ENCODE measurements at regions not wholly inside any gene's neighbourhood (a gene's known extent, or its start where the extent isn't known, plus 50 kb on each side); places are given as distances from the start of the nearest gene placed in this dataset.

GRCh38 chr15:93474728-93475127, 385.7 kb upstream of the RGMA start:
- TF ChIP-seq GABPA (IDR thresholded peaks at IDR 0.05; ENCODE audit: low read depth) (no peak), TEAD4 (IDR thresholded peaks at IDR 0.05; ENCODE audit: borderline replicate concordance, insufficient read depth) (no peak), TCF12 (IDR thresholded peaks at IDR 0.05) (no peak), RFX5 (IDR thresholded peaks at IDR 0.05; ENCODE audit: low read length) (no peak), SIN3A (IDR thresholded peaks at IDR 0.05; ENCODE audit: borderline replicate concordance, low read depth, low read length) (no peak), JUND (IDR thresholded peaks at IDR 0.05) (no peak), YY1 (IDR thresholded peaks at IDR 0.05; ENCODE audit: low read depth) (no peak), SMC3 (IDR thresholded peaks at IDR 0.05; ENCODE audit: low read depth, low read length) (no peak), NFIC (IDR thresholded peaks at IDR 0.05; ENCODE audit: borderline replicate concordance) (no peak), FOXJ3 (CRISPR knock-in tag; IDR thresholded peaks at IDR 0.05) (no peak), POLR2AphosphoS5 (IDR thresholded peaks at IDR 0.05; ENCODE audit: low read depth, low read length) (no peak), GATA2 (CRISPR knock-in tag; IDR thresholded peaks at IDR 0.05) (no peak)
- TF ChIP-seq, protein P1, sequence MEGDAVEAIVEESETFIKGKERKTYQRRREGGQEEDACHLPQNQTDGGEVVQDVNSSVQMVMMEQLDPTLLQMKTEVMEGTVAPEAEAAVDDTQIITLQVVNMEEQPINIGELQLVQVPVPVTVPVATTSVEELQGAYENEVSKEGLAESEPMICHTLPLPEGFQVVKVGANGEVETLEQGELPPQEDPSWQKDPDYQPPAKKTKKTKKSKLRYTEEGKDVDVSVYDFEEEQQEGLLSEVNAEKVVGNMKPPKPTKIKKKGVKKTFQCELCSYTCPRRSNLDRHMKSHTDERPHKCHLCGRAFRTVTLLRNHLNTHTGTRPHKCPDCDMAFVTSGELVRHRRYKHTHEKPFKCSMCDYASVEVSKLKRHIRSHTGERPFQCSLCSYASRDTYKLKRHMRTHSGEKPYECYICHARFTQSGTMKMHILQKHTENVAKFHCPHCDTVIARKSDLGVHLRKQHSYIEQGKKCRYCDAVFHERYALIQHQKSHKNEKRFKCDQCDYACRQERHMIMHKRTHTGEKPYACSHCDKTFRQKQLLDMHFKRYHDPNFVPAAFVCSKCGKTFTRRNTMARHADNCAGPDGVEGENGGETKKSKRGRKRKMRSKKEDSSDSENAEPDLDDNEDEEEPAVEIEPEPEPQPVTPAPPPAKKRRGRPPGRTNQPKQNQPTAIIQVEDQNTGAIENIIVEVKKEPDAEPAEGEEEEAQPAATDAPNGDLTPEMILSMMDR (IDR thresholded peaks at IDR 0.05): no peak
- TF ChIP-seq, protein P2, sequence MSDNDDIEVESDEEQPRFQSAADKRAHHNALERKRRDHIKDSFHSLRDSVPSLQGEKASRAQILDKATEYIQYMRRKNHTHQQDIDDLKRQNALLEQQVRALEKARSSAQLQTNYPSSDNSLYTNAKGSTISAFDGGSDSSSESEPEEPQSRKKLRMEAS (IDR thresholded peaks at IDR 0.05; ENCODE audit: low read depth): no peak
- TF ChIP-seq, protein P3, sequence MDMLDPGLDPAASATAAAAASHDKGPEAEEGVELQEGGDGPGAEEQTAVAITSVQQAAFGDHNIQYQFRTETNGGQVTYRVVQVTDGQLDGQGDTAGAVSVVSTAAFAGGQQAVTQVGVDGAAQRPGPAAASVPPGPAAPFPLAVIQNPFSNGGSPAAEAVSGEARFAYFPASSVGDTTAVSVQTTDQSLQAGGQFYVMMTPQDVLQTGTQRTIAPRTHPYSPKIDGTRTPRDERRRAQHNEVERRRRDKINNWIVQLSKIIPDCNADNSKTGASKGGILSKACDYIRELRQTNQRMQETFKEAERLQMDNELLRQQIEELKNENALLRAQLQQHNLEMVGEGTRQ (IDR thresholded peaks at IDR 0.05; ENCODE audit: borderline replicate concordance, low read depth, low read length): no peak
- no peak overlapping the region for H3K4me2 ChIP-seq
- POLR2A ChIA-PET: no interaction called here

GRCh38 chr15:93469994-93470393, 381.0 kb upstream of the RGMA start:
- Histone ChIP-seq H3K27ac (ENCODE audit: low read depth in 2 of 2, low read length in 1 of 2) (no peak overlapping the region), H3K4me1 (ENCODE audit: control insufficient read depth in 1 of 2, insufficient read depth in 2 of 2, low read depth in 1 of 2, low read length in 1 of 2) (peaks cover 0 to 3% of the 10 kb centered on the region in 2 experiments; a peak in 1 of 4 replicates), H3K4me2 (no peak overlapping the region), H4K20me1 (ENCODE audit: insufficient read depth) (no peaks in the 10 kb centered on the region), H3K9me3 (no peaks in the 10 kb centered on the region), H3F3A (replicated peaks; ENCODE audit: insufficient read depth) (no peaks in the 10 kb centered on the region), H3K36me3 (replicated peaks in 1 of 2; ENCODE audit: control insufficient read depth in 1 of 2, insufficient read depth in 2 of 2, low read length in 1 of 2) (no peaks in the 10 kb centered on the region), H3K79me2 (ENCODE audit: insufficient read depth) (no peaks in the 10 kb centered on the region), H3K9ac (no peak overlapping the region), H3K4me3 (ENCODE audit: low read depth in 2 of 2, low read length in 1 of 2) (no peak overlapping the region), H3K9me2 (no peaks in the 10 kb centered on the region), H3K27me3 (ENCODE audit: insufficient read depth) (no peaks in the 10 kb centered on the region), H2AFZ (ENCODE audit: low read depth) (no peak overlapping the region)
- no peak for DNase-seq
- POLR2A ChIA-PET: no interaction called here
- CTCF ChIA-PET: no interaction called here
- WGBS (ENCODE audit: low lambda C conversion rate): 53% methylated on average over 12 of the region's 12 CpGs
- TF ChIP-seq ELF1 (IDR thresholded peaks at IDR 0.05) (no peak), RFX5 (IDR thresholded peaks at IDR 0.05; ENCODE audit: low read length) (no peak), SIN3A (IDR thresholded peaks at IDR 0.05; ENCODE audit: borderline replicate concordance, low read depth, low read length) (no peak), YY1 (IDR thresholded peaks at IDR 0.05; ENCODE audit: low read depth) (no peak), MEF2A (IDR thresholded peaks at IDR 0.05; ENCODE audit: borderline replicate concordance, low read depth) (no peak), RCOR1 (IDR thresholded peaks at IDR 0.05; ENCODE audit: low read length) (no peak), TAF1 (IDR thresholded peaks at IDR 0.05; ENCODE audit: borderline replicate concordance, low read depth, low read length) (no peak), EP300 (IDR thresholded peaks at IDR 0.05; ENCODE audit: borderline replicate concordance in 1 of 2, low read depth in 1 of 2, low read length in 1 of 2) (no peak)
- TF ChIP-seq, protein P4, sequence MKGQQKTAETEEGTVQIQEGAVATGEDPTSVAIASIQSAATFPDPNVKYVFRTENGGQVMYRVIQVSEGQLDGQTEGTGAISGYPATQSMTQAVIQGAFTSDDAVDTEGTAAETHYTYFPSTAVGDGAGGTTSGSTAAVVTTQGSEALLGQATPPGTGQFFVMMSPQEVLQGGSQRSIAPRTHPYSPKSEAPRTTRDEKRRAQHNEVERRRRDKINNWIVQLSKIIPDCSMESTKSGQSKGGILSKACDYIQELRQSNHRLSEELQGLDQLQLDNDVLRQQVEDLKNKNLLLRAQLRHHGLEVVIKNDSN (IDR thresholded peaks at IDR 0.05; ENCODE audit: borderline replicate concordance, low read depth): no peak
- TF ChIP-seq, protein P5, sequence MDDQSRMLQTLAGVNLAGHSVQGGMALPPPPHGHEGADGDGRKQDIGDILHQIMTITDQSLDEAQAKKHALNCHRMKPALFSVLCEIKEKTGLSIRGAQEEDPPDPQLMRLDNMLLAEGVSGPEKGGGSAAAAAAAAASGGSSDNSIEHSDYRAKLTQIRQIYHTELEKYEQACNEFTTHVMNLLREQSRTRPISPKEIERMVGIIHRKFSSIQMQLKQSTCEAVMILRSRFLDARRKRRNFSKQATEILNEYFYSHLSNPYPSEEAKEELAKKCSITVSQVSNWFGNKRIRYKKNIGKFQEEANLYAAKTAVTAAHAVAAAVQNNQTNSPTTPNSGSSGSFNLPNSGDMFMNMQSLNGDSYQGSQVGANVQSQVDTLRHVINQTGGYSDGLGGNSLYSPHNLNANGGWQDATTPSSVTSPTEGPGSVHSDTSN (IDR thresholded peaks at IDR 0.05): no peak
- TF ChIP-seq, protein P1 (IDR thresholded peaks at IDR 0.05): no peak

More at GRCh38 chr15:93474728-93475127, 385.7 kb upstream of the RGMA start:
- Histone ChIP-seq H3F3A (replicated peaks; ENCODE audit: insufficient read depth) (no peaks in the 10 kb centered on the region), H3K4me1 (ENCODE audit: control insufficient read depth in 1 of 2, insufficient read depth in 2 of 2, low read depth in 1 of 2, low read length in 1 of 2) (no peaks in the 10 kb centered on the region), H3K4me3 (ENCODE audit: low read depth in 2 of 2, low read length in 1 of 2) (no peak overlapping the region), H3K27me3 (ENCODE audit: insufficient read depth) (no peaks in the 10 kb centered on the region), H3K79me2 (ENCODE audit: insufficient read depth) (no peaks in the 10 kb centered on the region), H3K27ac (ENCODE audit: low read depth in 2 of 2, low read length in 1 of 2) (no peak overlapping the region), H3K9ac (no peak overlapping the region), H4K20me1 (ENCODE audit: insufficient read depth) (no peaks in the 10 kb centered on the region), H2AFZ (ENCODE audit: low read depth) (no peak overlapping the region), H3K9me3 (no peaks in the 10 kb centered on the region), H3K36me3 (replicated peaks in 1 of 2; ENCODE audit: control insufficient read depth in 1 of 2, insufficient read depth in 2 of 2, low read length in 1 of 2) (no peaks in the 10 kb centered on the region), H3K9me2 (no peaks in the 10 kb centered on the region)
- WGBS (ENCODE audit: low lambda C conversion rate): 38% methylated on average over 9 of the region's 9 CpGs
- CTCF ChIA-PET: no interaction called here
- no peak for DNase-seq

Measured in SK-N-SH (cell line).